GM12865 (cell line): ENCODE measurements at regions not wholly inside any gene's neighbourhood (a gene's known extent, or its start where the extent isn't known, plus 50 kb on each side); places are given as distances from the start of the nearest gene placed in this dataset.

Source experiments
- DNase-seq: peaks from one replicate; pipeline ENCODE4 v3.0.0; 2010; ENCODE audit warnings: low read depth
- H3K4me3 ChIP-seq: 2 replicates; pipeline ENCODE4 v1.5.1; 2011; ENCODE audit warnings: mild to moderate bottlenecking, low read depth, low read length, control low read depth
- TF ChIP-seq, protein P1 (sequence below): IDR thresholded peaks from 2 replicates; pipeline ENCODE4 v1.5.1; 2011; ENCODE audit warnings: low read length, control low read depth, low read depth, inconsistent platforms; ENCODE audit not compliant: insufficient read depth; ENCODE audit errors: missing control alignments

DNA sequence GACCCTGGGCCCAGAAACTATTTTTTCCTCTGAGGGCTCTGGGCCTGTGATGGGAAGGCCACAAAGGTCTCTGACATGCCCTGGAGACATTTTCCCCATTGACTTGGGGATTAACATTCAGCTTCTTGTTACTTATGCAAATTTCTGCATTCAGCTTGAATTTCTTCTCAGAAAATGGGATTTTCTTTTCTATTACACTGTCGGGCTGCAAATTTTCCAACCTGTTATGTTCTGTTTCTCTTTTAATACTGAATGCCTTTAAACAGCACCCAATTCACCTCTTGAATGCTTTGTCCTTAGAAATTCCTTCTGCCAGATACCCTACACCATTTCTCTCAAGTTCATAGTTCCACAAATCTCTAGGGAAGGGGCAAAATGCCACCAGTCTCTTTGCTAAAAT is 241.0 kb downstream of the HNMT start:
- DNase-seq, result no peak
- TF ChIP-seq, protein P1, sequence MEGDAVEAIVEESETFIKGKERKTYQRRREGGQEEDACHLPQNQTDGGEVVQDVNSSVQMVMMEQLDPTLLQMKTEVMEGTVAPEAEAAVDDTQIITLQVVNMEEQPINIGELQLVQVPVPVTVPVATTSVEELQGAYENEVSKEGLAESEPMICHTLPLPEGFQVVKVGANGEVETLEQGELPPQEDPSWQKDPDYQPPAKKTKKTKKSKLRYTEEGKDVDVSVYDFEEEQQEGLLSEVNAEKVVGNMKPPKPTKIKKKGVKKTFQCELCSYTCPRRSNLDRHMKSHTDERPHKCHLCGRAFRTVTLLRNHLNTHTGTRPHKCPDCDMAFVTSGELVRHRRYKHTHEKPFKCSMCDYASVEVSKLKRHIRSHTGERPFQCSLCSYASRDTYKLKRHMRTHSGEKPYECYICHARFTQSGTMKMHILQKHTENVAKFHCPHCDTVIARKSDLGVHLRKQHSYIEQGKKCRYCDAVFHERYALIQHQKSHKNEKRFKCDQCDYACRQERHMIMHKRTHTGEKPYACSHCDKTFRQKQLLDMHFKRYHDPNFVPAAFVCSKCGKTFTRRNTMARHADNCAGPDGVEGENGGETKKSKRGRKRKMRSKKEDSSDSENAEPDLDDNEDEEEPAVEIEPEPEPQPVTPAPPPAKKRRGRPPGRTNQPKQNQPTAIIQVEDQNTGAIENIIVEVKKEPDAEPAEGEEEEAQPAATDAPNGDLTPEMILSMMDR, result no peak
- no peak overlapping the region for H3K4me3 ChIP-seq

DNA sequence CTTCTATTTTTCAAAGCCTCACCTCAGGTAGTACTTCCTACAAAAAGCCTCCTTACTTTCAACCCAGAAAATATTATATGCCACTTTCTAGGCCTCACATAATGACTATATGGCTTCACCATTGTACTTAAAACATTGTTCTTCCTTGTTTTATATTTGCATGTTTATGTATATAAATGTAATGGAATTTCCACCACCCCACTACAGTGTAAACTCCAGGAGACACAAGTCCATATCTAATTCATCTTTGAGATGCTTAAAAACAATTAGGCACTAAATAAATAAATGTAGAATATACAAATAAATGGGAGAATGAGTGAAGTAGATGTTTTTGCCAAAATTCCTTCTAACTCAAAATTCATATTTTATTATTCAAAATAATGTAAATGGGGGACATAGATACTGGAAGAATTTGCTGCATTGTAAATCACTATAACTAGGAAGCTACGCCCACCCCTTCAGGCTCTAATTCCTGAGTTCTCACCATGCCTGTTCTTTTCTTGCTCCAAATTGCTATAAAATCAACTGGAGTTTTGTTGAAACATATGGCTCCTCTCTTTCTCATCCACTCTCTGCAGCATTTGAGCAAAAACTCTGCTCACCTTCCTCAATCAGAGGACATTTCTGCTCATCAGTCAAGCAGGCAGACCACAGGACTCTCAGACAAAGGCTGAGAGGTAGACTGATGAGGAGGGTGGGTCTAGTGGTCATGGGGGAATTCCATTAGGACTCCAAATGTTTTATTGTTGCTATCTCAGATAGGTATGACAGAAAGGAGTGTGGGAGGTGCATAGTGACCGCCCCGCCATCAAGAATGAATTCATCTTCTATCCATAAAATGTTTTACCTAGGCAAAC is 243.0 kb downstream of the HNMT start:
- DNase-seq, result no peak
- no peak overlapping the region for H3K4me3 ChIP-seq
- TF ChIP-seq, protein P1, result no peak

DNA sequence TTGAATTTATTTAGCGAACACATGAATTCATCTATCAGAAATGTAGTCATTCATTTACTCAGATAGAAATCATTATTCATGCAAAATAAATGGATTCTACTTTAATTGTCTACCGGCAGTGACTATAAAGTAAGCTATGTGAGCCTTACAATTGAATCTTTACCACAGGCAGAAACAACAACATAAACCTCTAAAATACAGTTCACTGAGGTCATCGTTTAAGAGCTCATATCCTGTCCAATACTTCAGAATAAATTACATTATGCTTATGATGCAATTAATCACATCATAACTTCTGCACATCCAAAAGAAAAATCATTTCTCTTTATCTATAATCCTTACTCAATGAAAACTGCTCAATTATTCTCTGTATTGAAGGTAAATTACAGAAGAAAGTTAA is 244.7 kb downstream of the HNMT start:
- TF ChIP-seq, protein P1, result no peak
- no peak overlapping the region for H3K4me3 ChIP-seq
- no peak for DNase-seq

DNA sequence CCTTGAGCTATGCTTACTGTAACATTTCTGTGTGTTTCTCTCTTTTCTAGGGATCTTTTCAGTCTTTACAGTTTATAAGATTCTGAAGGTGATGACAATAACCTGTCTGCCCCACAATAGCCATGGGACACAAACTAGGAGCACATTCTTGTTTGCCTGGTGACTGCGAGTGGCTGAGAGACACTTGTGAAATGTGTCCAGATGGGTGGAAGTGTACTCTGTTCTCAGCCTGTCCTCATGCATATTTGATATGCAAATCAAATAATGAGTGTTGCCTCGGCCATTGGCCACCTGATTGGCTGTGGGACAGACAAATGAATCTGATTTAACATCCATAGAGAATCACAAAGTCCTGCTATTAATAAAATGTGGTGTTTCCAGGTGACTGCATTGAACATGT is 246.2 kb downstream of the HNMT start:
- TF ChIP-seq, protein P1, result no peak
- no peak overlapping the region for H3K4me3 ChIP-seq
- no peak for DNase-seq

DNA sequence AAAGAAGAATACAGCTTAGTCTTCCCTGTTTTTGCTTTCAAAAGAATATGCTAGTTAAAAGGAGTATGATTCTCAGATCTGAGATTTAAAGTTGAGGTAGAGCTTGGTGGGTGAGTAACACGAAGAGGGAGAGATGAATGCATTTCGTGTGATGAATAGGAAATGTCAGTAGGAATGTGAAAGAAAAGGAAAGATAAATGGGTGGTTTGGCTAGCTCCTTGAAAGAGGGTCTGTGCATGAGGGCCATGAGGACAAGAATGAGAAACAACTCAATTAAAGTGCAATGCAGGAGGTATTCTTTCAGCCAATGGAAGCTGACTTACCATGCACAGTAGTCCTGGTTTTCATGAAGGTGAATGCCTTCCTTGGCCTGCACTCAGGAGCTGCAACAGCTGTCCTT is 248.2 kb downstream of the HNMT start:
- H3K4me3 ChIP-seq, result no peak overlapping the region
- no peak for DNase-seq
- TF ChIP-seq, protein P1, result no peak

DNA sequence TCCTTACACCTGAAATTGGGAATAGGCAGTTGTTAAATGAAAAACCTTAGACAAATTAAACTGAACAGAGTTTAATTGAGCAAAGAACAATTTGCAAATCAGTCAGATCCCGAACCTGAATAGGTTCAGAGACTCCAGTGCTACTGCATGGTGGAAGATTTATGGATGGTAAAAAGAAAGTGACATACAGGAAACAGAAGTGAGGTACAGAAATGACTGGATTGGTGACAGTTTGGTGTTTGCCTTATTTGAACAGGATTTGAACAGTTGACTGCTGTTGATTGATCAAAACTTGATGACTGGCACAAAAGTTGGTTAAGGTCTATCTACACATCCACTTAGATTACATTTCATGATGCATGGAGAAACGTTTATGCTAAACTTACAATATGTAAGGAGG is 248.8 kb downstream of the HNMT start:
- TF ChIP-seq, protein P1, result no peak
- no peak overlapping the region for H3K4me3 ChIP-seq
- DNase-seq, result peak; percentile 21

DNA sequence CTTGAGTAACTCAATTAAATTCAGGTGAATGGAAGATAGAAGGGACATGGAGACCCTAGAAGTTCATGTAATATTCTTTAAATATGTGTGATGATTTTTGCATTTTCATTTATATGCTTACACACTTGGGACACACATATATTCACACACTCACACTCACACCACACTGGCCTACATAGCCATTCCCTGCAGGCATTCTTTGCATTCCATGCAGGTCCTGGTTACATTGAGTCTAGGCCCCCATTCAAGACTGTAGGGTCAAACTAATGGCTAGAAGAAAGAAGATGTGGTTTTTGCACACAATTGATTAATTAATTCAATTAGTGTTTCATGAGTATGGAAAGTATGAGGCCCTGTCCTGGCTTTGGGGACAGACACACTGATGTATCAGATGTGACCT is 249.4 kb downstream of the HNMT start:
- TF ChIP-seq, protein P1, result no peak
- DNase-seq, result no peak

More for the DNA sequence above, 249.4 kb downstream of the HNMT start:
- H3K4me3 ChIP-seq, result no peak overlapping the region
